H9 (cell line): ENCODE measurements at regions not wholly inside any gene's neighbourhood (a gene's known extent, or its start where the extent isn't known, plus 50 kb on each side); places are given as distances from the start of the nearest gene placed in this dataset.
A peak's percentile ranks its signal among the peaks of the same experiment; 100 is the strongest.

Experiments used
- DNase-seq: peaks from one replicate; pipeline ENCODE4 v3.0.0-alpha.2; 2017
- H2AFZ ChIP-seq: one replicate; pipeline ENCODE4 v1.6.1; 2013; ENCODE audit warnings: mild to moderate bottlenecking, low read length, control low read depth, moderate library complexity
- H2AK5ac ChIP-seq: 2 replicates; pipeline ENCODE4 v1.6.1; 2013; ENCODE audit warnings: low read length, control low read depth, mixed read lengths; ENCODE audit not compliant: insufficient read length
- H2BK120ac ChIP-seq: one replicate; pipeline ENCODE4 v1.6.1; 2013; ENCODE audit warnings: low read depth, mild to moderate bottlenecking, low read length, control low read depth, inconsistent platforms; ENCODE audit not compliant: poor library complexity, severe bottlenecking
- H2BK12ac ChIP-seq: 2 replicates; pipeline ENCODE4 v1.6.1; 2013; ENCODE audit warnings: low read length, control low read depth, mixed read lengths, low read depth; ENCODE audit not compliant: insufficient read length
- H2BK15ac ChIP-seq: 2 replicates; pipeline ENCODE4 v1.6.1; 2013; ENCODE audit warnings: low read depth, low read length, control low read depth
- H2BK20ac ChIP-seq: one replicate; pipeline ENCODE4 v1.6.1; 2013; ENCODE audit warnings: low read depth, mild to moderate bottlenecking, low read length, control low read depth, inconsistent platforms; ENCODE audit not compliant: poor library complexity, severe bottlenecking
- H2BK5ac ChIP-seq: 2 replicates; pipeline ENCODE4 v1.6.1; 2013; ENCODE audit warnings: low read length, control low read depth, mixed read lengths; ENCODE audit not compliant: insufficient read length
- H3K14ac ChIP-seq: 2 replicates; pipeline ENCODE4 v1.6.1; 2013; ENCODE audit warnings: low read length, control low read depth; ENCODE audit not compliant: insufficient read depth
- H3K18ac ChIP-seq: 2 replicates; pipeline ENCODE4 v1.6.1; 2013; ENCODE audit warnings: low read depth, mild to moderate bottlenecking, mixed read lengths, low read length, control low read depth; ENCODE audit not compliant: insufficient read length
- H3K23ac ChIP-seq: 2 replicates; pipeline ENCODE4 v1.6.1; 2013; ENCODE audit warnings: low read length, control low read depth, mixed read lengths, low read depth; ENCODE audit not compliant: insufficient read length
- H3K23me2 ChIP-seq: 2 replicates; pipeline ENCODE4 v1.6.1; 2013; ENCODE audit warnings: low read depth, mild to moderate bottlenecking, mixed read lengths, low read length, control low read depth; ENCODE audit not compliant: insufficient read length, poor library complexity, severe bottlenecking
- H3K27ac ChIP-seq: 2 replicates; pipeline ENCODE4 v1.5.1; 2013; ENCODE audit warnings: low read length, control low read depth, mixed read lengths, low read depth; ENCODE audit not compliant: insufficient read length
- H3K27me3 ChIP-seq: 2 replicates; pipeline ENCODE4 v1.6.1; 2013; ENCODE audit warnings: low read length, control low read depth, inconsistent platforms; ENCODE audit not compliant: insufficient read depth
- H3K4ac ChIP-seq: 2 replicates; pipeline ENCODE4 v1.6.1; 2013; ENCODE audit warnings: low read depth, mild to moderate bottlenecking, control low read depth, inconsistent platforms, low read length, moderate library complexity
- H3K4me1 ChIP-seq: 2 replicates; pipeline ENCODE4 v1.6.1; 2013; ENCODE audit warnings: low read length, control low read depth, inconsistent platforms; ENCODE audit not compliant: insufficient read depth
- H3K4me2 ChIP-seq: 2 replicates; pipeline ENCODE4 v1.6.1; 2013; ENCODE audit warnings: low read length, control low read depth, mixed read lengths; ENCODE audit not compliant: insufficient read length, insufficient read depth
- H3K56ac ChIP-seq: 2 replicates; pipeline ENCODE4 v1.6.1; 2013; ENCODE audit warnings: low read depth, mild to moderate bottlenecking, mixed read lengths, low read length, control low read depth; ENCODE audit not compliant: insufficient read length
- H3K79me1 ChIP-seq: 2 replicates; pipeline ENCODE4 v1.6.1; 2013; ENCODE audit warnings: low read depth, mild to moderate bottlenecking, moderate library complexity, low read length, control low read depth, inconsistent platforms; ENCODE audit not compliant: insufficient read depth, poor library complexity, severe bottlenecking
- H3K79me2 ChIP-seq: 2 replicates; pipeline ENCODE4 v1.6.1; 2013; ENCODE audit warnings: low read length, control low read depth, inconsistent platforms; ENCODE audit not compliant: insufficient read depth
- H3K9ac ChIP-seq: 2 replicates; pipeline ENCODE4 v1.6.1; 2013; ENCODE audit warnings: low read length, control low read depth, mixed read lengths; ENCODE audit not compliant: insufficient read length; ENCODE audit errors: extremely low read depth
- H3K9me3 ChIP-seq: one replicate; pipeline ENCODE4 v1.6.1; 2013; ENCODE audit warnings: low read depth, low read length, inconsistent platforms; ENCODE audit not compliant: control insufficient read depth
- H3T11ph ChIP-seq: one replicate; pipeline ENCODE4 v1.6.1; 2013; ENCODE audit warnings: mild to moderate bottlenecking, low read length, control low read depth, inconsistent platforms
- H4K20me1 ChIP-seq: one replicate; pipeline ENCODE4 v1.6.1; 2013; ENCODE audit not compliant: control insufficient read depth, insufficient read length, insufficient read depth
- H4K5ac ChIP-seq: 2 replicates; pipeline ENCODE4 v1.6.1; 2013; ENCODE audit warnings: low read depth, mild to moderate bottlenecking, mixed read lengths, low read length, control low read depth; ENCODE audit not compliant: insufficient read length
- H4K8ac ChIP-seq: replicated peaks from 2 replicates; pipeline ENCODE4 v1.6.1; 2013; ENCODE audit warnings: low read length, control low read depth, mixed read lengths, low read depth; ENCODE audit not compliant: insufficient read length
- H4K91ac ChIP-seq: 2 replicates; pipeline ENCODE4 v1.6.1; 2013; ENCODE audit warnings: low read depth, mild to moderate bottlenecking, moderate library complexity, mixed read lengths, low read length, control low read depth; ENCODE audit not compliant: insufficient read length
- H3K27ac Mint-ChIP-seq, 3 experiments: 2 replicates in 2 of 3; 3 replicates in 1 of 3; pipeline ENCODE4 v1.8.0; 2020 to 2021; ENCODE audit warnings: mixed read lengths in 3 of 3, mild to moderate bottlenecking in 1 of 3, moderate library complexity in 1 of 3
- H3K27me3 Mint-ChIP-seq: 2 replicates; pipeline ENCODE4 v1.8.0; 2021; ENCODE audit warnings: low read depth, mild to moderate bottlenecking, moderate library complexity, mixed read lengths
- H3K36me3 Mint-ChIP-seq, 3 experiments: 2 replicates in 2 of 3; 3 replicates in 1 of 3; pipeline ENCODE4 v1.8.0; 2020 to 2021; ENCODE audit warnings: low read depth in 3 of 3, mixed read lengths in 3 of 3; ENCODE audit not compliant: insufficient read depth in 1 of 3
- H3K4me1 Mint-ChIP-seq, 2 experiments: 2 replicates each; pipeline ENCODE4 v1.8.0; 2020; ENCODE audit warnings: mixed read lengths in 2 of 2
- H3K4me3 Mint-ChIP-seq, 2 experiments: 2 replicates in 1 of 2; 3 replicates in 1 of 2; pipeline ENCODE4 v1.8.0; 2020 to 2021; ENCODE audit warnings: mild to moderate bottlenecking in 2 of 2, mixed read lengths in 2 of 2, moderate library complexity in 1 of 2
- H3K9me3 Mint-ChIP-seq, 2 experiments: 2 replicates in 1 of 2; 3 replicates in 1 of 2; pipeline ENCODE4 v1.8.0; 2020; ENCODE audit warnings: mild to moderate bottlenecking in 2 of 2, mixed read lengths in 2 of 2, moderate library complexity in 1 of 2
- WGBS: extraction: QIAGEN DNeasy Blood & Tissue Kit; methylation state at CpG from one replicate; pipeline ENCODE4 v1.1.7; 2013; ENCODE audit warnings: missing lambda C conversion rate, low lambda C conversion rate, mixed read lengths; ENCODE audit not compliant: insufficient read length; ENCODE audit errors: extremely low coverage; 5-methylcytosine and 5-hydroxymethylcytosine counted together
- TF ChIP-seq, protein P1 (sequence below): fragments of 200-600 bp; sonication (generic); conservative IDR thresholded peaks from 3 replicates; pipeline ENCODE4 v1.8.0; 2021; ENCODE audit warnings: antibody characterized with exemption, mild to moderate bottlenecking

DNA sequence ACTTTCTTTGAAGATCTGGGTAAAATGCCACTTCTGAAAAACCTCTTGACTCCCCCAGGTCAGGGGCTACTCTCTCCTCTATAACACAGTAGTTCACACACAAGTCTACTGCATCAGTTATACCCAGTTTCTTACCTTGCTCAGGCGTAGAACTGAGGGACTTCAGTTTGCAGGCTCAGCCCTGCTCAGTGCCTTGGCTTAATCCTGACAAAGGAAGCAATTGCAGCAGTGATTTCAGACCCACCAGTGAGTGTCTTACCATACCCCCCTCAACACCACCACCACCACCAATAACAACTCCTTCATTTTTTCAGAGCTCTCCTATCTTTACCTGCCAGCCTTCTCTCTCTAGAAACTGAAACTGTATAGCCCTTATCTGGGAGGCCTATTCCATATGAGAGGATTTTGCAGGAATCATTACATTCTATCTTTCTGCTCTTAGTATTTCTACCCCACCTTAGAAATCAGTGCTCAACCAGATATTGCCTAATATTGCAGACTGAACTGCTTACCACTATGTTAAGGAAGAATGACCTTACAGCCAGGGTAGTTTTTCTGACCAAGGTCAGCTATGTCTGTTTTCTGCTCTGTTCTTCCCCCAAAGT is 105.5 kb upstream of the S1PR1 start:
- H4K20me1 ChIP-seq, result no peaks in the 10 kb centered on the region
- H3K4ac ChIP-seq, result no peak overlapping the region
- H3K36me3 Mint-ChIP-seq, result no peaks in the 10 kb centered on the region
- no peak overlapping the region for H2BK20ac ChIP-seq
- no peak overlapping the region for H3T11ph ChIP-seq
- H3K9ac ChIP-seq, result no peak overlapping the region
- H3K4me3 Mint-ChIP-seq, result no peak overlapping the region
- no peak overlapping the region for H4K8ac ChIP-seq
- no peaks in the 10 kb centered on the region for H3K79me2 ChIP-seq
- no peak overlapping the region for H2AFZ ChIP-seq
- H3K79me1 ChIP-seq, result no peaks in the 10 kb centered on the region
- peaks cover 7% of the 10 kb centered on the region for H3K4me1 ChIP-seq
- H3K14ac ChIP-seq, result no peak overlapping the region
- H3K4me1 Mint-ChIP-seq, result peaks cover 20 to 30% of the 10 kb centered on the region in 2 experiments
- H3K27me3 Mint-ChIP-seq, result no peaks in the 10 kb centered on the region
- no peak overlapping the region for H3K27ac ChIP-seq
- no peak overlapping the region for H2AK5ac ChIP-seq
- H3K18ac ChIP-seq, result no peak overlapping the region
- no peaks in the 10 kb centered on the region for H3K27me3 ChIP-seq
- H3K4me2 ChIP-seq, result no peak overlapping the region
- DNase-seq, result no peak
- no peak overlapping the region for H2BK120ac ChIP-seq
- no peak overlapping the region for H4K5ac ChIP-seq
- no peak overlapping the region for H4K91ac ChIP-seq
- H2BK12ac ChIP-seq, result no peak overlapping the region
- TF ChIP-seq, protein P1, sequence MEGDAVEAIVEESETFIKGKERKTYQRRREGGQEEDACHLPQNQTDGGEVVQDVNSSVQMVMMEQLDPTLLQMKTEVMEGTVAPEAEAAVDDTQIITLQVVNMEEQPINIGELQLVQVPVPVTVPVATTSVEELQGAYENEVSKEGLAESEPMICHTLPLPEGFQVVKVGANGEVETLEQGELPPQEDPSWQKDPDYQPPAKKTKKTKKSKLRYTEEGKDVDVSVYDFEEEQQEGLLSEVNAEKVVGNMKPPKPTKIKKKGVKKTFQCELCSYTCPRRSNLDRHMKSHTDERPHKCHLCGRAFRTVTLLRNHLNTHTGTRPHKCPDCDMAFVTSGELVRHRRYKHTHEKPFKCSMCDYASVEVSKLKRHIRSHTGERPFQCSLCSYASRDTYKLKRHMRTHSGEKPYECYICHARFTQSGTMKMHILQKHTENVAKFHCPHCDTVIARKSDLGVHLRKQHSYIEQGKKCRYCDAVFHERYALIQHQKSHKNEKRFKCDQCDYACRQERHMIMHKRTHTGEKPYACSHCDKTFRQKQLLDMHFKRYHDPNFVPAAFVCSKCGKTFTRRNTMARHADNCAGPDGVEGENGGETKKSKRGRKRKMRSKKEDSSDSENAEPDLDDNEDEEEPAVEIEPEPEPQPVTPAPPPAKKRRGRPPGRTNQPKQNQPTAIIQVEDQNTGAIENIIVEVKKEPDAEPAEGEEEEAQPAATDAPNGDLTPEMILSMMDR, result no peak
- H3K23me2 ChIP-seq, result no peaks in the 10 kb centered on the region
- no peak overlapping the region for H3K23ac ChIP-seq
- H3K9me3 ChIP-seq, result no peaks in the 10 kb centered on the region
- no peaks in the 10 kb centered on the region for H3K9me3 Mint-ChIP-seq
- 0 out of 7 replicates have a peak overlapping the region, but pooled peaks of 1 of the 3 experiments have one; percentile 1 for H3K27ac Mint-ChIP-seq
- no peak overlapping the region for H2BK15ac ChIP-seq
- H2BK5ac ChIP-seq, result no peak overlapping the region
- WGBS, result no CpG with 5 or more reads among the region's 1 CpG
- H3K56ac ChIP-seq, result no peak overlapping the region
